ENCODE measurements at regions not wholly inside any gene's neighbourhood (a gene's known extent, or its start where the extent isn't known, plus 50 kb on each side); places are given as distances from the start of the nearest gene placed in this dataset.

DNA sequence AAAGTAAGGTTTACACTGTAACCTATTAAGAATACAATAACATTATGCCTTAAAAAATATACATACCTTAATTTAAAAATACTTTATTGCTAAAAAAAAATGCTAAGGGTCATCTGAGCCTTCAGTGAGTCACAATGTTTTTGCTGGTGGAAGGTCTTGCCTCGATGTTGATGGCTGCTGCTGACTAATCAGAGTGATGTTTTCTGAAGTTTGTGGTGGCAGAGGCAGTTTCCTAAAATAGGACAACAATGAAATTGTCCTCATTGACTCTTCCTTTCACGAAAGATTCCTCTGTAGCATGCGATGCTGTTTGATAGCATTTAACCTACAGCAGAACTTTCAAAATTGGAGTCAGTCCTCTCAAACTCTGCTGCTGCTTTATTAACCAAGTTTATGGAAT, 97.6 kb downstream of the FAT3 start:
- TF ChIP-seq YY1 (IDR thresholded peaks at IDR 0.05; ENCODE audit: low read depth): no peak
- TF ChIP-seq TEAD4 (IDR thresholded peaks at IDR 0.05): no peak
- TF ChIP-seq EP300 (IDR thresholded peaks at IDR 0.05; ENCODE audit: borderline replicate concordance): no peak
- no peak for TF ChIP-seq RAD21 (IDR thresholded peaks at IDR 0.05; ENCODE audit: low read depth)
- TF ChIP-seq TCF12 (IDR thresholded peaks at IDR 0.05; ENCODE audit: low read depth): no peak
- TF ChIP-seq FOXM1 (IDR thresholded peaks at IDR 0.05; ENCODE audit: borderline replicate concordance, low read depth): no peak
- no peak for TF ChIP-seq CEBPB (IDR thresholded peaks at IDR 0.05)
- TF ChIP-seq TAF1 (IDR thresholded peaks at IDR 0.05; ENCODE audit: low read depth): no peak
- TF ChIP-seq, protein P1, sequence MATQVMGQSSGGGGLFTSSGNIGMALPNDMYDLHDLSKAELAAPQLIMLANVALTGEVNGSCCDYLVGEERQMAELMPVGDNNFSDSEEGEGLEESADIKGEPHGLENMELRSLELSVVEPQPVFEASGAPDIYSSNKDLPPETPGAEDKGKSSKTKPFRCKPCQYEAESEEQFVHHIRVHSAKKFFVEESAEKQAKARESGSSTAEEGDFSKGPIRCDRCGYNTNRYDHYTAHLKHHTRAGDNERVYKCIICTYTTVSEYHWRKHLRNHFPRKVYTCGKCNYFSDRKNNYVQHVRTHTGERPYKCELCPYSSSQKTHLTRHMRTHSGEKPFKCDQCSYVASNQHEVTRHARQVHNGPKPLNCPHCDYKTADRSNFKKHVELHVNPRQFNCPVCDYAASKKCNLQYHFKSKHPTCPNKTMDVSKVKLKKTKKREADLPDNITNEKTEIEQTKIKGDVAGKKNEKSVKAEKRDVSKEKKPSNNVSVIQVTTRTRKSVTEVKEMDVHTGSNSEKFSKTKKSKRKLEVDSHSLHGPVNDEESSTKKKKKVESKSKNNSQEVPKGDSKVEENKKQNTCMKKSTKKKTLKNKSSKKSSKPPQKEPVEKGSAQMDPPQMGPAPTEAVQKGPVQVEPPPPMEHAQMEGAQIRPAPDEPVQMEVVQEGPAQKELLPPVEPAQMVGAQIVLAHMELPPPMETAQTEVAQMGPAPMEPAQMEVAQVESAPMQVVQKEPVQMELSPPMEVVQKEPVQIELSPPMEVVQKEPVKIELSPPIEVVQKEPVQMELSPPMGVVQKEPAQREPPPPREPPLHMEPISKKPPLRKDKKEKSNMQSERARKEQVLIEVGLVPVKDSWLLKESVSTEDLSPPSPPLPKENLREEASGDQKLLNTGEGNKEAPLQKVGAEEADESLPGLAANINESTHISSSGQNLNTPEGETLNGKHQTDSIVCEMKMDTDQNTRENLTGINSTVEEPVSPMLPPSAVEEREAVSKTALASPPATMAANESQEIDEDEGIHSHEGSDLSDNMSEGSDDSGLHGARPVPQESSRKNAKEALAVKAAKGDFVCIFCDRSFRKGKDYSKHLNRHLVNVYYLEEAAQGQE (IDR thresholded peaks at IDR 0.05; ENCODE audit: low read depth): no peak
- TF ChIP-seq, protein P2, sequence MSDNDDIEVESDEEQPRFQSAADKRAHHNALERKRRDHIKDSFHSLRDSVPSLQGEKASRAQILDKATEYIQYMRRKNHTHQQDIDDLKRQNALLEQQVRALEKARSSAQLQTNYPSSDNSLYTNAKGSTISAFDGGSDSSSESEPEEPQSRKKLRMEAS (IDR thresholded peaks at IDR 0.05): no peak
- no peak for TF ChIP-seq CREB1 (IDR thresholded peaks at IDR 0.05; ENCODE audit: low read depth)
- no peak for TF ChIP-seq NFIC (IDR thresholded peaks at IDR 0.05)
- TF ChIP-seq ZBTB7A (IDR thresholded peaks at IDR 0.05; ENCODE audit: low read depth): no peak
